ENCODE measurements at regions not wholly inside any gene's neighbourhood (a gene's known extent, or its start where the extent isn't known, plus 50 kb on each side); places are given as distances from the start of the nearest gene placed in this dataset.
"Not testable (repeated sequence)": the region's sequence is repeated elsewhere in the genome, so short reads cannot be mapped to it uniquely, and the experiment has no call there.

DNA sequence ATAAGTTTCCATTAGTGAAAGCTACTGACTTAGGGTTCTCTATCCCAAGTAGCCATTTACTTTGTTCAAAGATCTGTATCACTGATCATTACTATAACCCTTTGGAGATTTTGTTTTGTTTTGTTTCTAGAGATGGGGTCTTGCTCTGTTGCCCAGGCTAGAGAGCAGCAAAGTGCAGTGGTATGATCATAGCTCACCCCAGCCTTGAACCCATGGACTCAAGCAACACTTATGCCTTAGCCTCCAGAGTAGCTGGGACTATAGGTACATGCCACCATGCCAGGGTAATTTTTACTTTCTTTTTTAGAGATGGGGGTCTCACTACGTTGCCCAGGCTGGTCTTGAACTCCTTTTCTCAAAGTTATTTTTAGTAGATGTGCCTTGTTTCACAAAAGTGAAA lies 154.7 kb downstream of the KCNJ2 start:
- no peak for DNase-seq

DNA sequence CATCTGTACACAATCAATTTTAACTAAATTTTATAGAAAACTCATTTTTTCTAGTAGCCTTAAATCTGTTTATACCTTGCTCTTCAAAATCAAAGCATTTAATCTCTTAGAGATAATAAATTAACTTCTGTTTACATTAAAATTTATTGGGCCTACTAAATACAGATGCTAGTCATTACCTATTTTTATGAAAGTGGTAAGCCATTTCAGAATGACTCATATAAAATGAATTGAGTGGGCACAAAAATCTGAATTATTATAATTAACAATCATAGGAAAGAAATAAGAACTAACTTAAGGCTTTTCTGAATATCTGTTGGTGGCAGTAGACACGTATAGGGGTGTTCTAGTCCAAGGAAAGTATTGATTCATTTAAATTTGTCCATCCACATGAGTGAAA lies 157.9 kb downstream of the KCNJ2 start:
- DNase-seq: no peak

DNA sequence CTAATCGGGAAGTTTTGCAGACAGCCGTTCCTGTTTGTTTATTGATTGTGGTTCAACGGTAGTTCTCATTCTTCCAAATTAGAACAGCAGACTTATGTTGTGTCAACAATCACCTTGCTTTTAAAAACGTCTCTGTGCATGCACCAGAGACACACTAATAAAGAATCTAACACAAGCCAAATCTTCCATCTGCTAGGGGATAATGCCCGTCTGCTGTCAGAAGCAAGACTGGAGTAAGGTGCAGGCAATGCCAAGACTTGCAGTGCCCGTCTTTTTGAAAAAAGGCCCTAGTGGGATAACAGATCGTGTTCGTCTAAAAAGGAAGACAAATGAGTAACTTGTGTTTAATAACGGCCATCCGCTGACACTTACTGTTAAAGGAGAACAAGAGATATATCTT lies 158.4 kb downstream of the KCNJ2 start:
- DNase-seq: no peak

DNA sequence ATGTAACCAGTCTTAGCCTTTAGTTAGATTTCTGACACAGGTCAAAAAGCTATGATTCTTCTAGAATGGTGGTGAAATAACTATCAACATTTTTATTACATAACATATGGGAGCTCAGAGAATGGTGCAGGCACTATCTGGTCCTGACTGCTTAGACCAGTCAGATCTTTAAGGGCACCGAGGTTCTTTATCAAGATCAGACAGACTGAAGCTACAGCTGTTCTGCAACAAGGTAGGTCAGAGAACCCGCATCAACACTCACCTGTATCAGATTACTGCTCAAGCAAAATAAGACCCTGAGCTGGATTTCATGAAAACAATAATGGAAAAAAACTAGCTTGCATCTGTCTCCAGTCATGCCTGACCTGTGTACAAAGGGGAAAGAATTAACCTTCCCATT lies 160.4 kb downstream of the KCNJ2 start:
- no peak for DNase-seq

DNA sequence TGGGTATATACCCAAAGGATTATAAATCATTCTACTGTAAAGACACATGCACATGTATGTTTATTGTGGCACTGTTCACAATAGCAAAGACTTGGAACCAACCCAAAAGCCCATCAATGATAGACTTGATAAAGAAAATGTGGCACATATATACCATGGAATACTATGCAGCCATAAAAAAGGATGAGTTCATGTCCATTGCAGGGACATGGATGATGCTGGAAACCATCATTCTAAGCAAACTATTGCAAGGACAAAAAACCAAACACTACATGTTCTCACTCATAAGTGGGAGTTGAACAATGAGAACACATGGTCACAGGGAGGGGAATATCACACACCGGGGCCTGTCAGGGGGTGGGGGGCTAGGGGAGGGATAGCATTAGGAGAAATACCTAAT lies 161.7 kb downstream of the KCNJ2 start:
- DNase-seq: not testable (repeated sequence)

DNA sequence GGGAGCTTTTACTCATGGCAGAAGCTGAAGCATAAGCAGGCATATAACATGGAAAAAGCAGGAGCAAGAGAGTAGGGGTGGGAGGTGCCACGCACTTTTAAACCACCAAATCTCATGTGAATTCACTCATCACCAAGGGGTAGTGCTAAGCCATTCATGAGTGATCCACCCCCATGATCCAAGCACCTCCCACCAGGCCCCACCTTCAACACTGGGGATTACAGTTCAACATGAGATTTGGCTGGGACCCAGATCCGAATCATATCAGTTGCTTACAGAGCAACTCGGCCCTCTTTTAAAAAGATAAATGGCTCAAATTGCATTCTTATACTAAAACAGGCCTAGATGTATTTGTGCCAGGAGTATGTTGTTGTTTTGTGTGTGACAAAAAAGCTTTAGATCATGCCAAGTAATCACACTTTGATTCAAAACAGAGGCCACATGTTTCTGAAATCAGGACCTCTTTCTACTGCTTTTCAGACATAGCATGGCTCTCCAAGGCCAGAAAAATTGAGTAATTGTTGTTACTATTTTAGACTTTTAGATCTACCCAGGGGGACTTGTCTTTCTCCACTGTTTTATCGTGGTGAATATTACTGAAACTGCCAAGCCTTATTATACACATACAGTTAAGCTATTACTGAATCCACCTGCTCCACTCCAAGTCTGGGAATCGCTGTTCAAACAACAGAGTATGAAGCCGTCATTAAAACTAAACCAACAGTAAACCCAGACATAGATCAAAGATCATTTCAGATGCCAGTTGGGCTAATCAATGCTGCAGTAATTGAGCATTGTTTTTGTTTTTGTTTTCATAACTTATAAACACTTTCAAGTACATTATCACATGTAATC lies 163.3 kb downstream of the KCNJ2 start:
- DNase-seq: no peak

DNA sequence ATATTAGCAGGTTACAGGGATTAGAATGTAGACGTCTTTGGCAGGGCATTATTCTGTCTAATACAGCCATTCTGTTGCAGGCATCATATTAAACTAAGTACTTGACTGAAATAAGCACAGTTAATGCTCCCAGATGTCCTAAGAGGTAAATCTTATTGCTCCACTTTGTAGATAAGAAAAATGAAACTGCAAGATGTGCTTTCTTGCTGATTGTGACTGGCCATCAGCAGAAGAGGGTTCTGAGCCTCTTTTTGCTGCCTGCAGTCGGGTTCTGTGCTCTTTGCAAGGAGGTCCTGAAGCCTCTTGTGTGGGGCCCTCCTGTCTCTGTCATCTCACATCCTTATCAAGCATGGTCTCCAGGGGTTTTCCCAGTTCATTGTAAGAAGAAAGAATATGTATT lies 167.1 kb downstream of the KCNJ2 start:
- no peak for DNase-seq

DNA sequence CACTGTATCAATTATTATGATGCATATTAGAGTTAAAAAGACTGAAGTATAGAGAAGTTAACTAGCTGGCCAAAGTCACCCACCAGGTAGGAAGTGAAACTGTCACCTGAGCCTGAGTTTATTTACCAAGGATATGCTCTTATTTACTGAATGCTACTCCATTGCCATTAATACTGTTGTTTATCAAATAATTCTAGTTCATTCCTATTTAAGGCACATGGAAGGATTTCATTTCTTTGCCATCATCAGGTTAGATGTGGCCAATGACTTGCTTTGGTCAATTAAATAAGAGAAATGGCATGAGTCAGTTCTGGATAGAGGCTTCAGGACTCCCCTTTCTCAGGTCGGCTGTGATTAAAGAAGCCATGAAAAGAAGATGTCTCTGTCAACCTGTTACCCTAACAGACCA lies 169.6 kb downstream of the KCNJ2 start:
- DNase-seq: no peak

DNA sequence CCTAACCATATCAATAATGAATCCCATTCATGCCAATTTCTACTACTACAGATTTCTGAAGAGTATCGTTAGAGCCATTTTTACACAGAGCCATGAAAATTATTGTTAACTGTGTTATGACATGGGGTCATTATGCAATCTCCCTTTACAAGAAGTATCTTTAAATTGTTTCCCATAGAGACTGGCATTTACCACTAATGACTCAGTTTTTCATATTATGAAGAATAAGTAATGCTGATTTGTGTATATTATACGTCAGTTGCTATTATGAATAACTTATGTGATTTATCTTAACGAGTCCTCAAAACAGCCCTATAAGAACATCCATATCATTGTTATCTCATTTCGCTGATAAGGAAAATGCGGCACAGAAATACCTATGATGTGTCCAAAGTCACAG lies 173.8 kb downstream of the KCNJ2 start:
- peak; percentile 66 for DNase-seq

DNA sequence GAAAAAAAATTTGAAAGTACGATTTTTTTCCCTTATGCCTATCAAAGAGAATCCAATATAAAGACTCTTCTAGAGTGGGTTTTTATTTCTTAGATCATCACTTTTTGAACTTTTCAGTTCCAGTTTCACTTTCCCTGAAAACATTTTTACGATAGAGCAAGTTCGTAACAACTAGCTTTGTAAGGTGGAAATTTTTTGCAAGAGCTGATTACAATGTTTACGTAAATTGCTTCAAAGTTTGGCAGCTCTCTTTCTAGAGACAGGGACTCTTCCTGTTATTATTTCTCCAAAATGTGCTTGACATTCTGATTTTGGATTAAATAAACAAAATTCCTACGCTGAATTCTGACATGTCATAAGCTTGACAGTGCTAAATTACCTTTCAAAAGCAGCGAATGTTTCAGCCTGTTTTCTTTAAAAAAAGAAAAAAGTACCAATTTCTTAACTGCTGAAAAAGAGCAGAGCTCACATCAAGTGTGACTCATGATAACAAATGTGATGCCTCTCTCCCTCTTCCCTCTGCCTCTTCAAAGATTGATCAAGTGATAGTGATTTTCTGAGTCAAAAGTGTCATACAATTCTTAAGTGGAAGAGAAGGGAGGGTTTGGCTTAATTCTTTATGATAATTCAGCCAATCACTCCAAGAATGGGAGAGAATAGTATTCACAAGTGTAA lies 175.2 kb downstream of the KCNJ2 start:
- peak; percentile 87 for DNase-seq

DNA sequence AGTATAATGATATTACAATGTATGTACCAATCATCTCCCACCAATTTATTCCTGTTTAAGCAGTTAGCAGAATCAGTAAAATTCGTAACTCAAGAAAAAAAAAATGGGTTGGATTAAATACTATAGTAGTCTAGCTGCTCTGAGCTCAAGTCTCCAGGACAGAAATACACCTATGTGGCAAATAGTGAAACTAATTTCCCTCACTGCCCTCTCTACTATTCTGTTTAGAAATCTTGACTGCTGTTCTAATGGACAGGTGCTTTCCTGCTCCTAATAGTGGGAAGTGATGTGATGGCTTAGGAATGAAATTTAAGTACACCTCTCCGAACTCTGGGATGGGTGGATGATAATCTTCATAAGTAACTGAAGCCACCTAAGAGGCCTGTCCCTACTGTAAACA lies 175.7 kb downstream of the KCNJ2 start:
- no peak for DNase-seq

DNA sequence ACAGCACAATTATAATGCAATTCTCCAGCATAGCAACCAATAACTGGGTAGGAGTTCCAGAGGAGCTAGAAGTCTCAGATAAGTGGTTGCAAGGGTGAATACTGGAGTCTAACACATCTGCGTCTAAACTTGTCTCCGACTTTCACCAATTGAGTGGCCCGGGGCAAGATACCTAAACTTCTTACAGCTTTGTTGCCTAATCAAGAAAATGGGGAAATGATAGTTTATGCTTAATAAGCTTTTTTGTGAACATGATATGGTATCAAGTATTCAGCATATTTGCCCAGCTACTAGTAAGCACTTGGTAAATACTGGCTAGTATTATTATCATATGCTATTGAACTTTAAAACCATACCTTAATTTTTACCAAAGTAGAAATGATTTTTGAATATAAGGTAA lies 183.5 kb downstream of the KCNJ2 start:
- DNase-seq: peak; percentile 48

DNA sequence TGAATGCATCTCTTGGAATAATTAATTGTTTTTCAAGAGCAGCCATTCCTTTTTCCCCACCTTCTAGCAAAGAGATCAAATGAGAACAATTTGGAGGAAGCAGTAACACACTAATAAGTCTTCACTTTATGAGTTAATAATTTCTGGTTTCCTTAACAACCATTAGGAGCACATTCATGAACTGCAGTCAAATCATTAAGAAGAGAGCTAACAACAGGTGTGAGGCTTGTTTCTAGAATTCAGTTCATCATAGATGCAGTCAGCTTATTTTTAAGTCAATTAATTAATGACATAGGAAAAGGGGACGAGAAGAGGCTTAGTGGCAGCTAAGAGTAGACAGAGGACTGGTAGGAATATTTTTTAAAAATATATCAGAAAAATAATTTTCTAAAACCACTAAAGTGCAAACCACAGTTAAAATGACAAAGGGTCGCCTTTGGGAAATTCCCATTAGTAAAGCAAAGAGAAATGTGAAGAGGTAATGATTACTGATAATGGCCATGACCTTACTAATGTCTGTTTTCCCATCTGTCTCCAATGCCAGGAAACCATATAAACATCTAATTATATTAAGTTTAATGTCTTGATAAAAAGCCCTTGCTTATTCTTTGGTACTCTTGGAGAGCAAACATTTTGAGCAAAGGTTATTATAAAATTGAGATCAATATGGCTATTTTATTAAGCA lies 184.2 kb downstream of the KCNJ2 start:
- DNase-seq: no peak

DNA sequence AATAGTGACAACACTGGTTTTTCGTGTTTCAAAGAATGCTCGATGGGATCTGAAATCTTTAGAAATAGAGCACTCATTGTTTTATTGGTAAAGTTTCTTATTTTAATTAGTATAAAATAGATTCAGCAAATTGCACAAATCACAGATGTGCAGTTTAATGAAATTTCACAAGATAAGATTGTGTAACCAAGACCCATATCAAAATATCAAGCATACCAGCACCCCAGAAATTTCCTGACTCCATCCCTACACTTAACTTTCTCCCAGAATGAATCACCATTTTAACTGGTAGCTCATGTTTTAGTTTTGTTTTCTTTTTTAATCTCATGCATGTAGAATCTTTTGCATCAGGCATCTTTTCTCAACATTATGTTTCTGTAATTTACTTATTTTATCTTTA lies 185.9 kb downstream of the KCNJ2 start:
- peak; percentile 30 for DNase-seq

DNA sequence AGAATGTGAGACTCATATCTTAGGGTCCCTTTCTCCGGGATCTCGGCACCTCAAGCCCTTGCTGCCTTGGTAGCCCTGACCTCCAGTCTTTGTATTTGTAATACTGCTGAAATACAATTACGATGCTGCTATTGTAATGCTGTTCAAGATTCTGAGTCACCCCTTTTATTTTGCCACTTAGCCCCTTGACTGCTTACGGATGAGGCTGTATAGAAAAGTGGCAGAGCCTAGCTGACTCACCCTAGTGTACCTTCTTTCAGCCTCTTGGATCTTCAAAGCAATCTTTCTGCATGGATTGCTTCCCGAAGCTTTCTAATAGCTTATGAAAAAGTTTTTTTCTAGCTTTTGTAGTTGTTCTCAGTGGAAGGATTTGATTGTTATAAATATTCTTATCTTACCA lies 187.9 kb downstream of the KCNJ2 start:
- no peak for DNase-seq

DNA sequence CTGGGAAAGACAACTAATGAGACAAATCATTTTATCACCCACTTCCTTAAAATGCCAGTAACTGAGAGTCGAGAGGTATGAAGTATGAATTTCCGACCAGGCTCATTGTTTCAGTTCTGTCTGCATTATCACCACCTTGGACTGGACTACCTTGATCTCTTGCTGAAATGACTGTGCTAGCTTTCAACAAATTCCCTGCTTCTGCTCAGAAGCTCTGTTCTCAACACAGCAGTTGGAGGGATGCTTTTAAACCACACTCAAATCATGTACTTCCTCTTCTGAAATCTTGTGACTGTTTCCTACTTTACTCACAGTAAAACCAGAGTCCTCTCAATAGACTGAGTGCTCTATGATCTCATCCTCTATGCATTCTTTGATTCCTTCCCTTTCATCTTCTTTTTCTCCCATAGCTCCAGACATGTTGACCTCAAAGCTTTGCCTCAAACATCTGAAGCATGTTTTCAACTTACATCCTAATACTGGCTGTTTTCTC lies 195.8 kb downstream of the KCNJ2 start:
- peak; percentile 83 for DNase-seq

DNA sequence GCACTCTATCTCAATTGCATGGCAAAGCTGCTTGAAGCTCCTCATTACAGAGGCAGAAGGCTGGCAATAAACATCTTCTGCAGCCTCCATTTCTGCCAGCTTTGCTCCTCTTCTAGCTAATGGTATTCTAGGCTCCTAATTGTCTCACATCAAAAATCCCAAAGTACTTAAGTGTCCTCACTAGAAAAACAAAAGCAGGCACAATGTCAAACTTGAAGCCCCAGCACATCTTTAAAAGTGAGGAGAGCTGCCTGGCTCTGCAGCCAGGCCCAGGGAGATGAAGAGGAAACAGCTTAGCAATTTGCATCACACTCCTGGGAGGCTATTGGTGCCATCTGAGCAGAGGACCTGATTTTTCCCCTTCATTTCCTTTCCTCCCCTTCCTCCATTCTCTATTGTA lies 197.1 kb downstream of the KCNJ2 start:
- DNase-seq: no peak

DNA sequence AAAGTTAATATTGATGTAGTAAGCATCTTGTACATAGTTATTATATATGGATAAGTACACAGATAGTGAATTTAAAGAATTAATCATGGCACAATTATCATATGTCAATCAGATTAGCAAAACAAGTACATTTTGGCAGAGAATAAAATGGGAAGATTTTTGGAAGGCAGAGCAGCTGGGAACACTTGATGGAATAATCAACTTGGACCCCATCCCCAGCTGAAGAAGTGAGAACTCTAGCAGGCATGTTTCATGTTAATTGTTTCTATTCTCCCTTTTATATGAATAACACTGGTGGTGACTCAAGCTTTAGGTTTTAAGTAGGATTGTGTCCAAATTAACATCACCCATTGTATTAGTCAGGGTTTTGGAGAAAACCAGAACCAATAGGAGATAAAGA lies 198.7 kb downstream of the KCNJ2 start:
- no peak for DNase-seq

DNA sequence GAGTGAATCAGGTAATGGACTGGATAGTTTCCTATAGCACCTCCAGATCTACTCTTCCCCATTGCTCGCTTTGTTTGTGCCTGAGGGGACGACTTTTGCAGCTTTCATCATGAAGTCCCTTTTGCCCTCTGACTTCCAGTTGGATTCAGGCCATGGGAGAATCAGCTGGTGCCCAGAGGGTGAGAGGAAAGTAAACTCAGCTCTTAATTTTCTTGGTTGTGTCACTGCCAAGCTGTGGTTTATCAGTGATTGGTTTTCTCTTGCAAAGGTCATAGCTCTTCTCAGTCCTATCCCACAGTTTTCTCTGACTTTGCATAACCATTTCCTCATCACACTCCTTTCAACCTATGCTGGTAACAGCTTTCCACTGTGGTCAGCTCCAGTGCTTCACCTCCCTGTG lies 200.1 kb downstream of the KCNJ2 start:
- DNase-seq: peak; percentile 27

DNA sequence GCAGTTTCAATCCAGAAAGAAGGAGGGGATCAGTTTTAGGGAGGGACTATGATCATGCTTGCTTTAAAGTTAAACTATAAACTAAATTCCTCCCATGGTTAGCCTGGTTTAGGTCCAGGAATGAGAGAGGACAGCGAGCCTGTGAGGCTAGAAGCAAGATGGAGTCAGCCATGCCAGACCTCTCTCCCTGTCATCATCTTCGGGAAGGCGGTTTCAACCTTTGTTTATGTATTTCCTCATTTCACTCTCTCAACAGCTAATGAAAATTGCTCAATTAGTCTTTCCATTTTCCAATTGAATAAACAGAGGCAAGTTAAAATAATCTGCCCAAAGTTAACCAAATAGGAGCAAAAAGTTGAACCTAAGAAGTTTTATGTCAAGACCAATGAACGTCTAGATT lies 201.5 kb downstream of the KCNJ2 start:
- peak; percentile 59 for DNase-seq

DNA sequence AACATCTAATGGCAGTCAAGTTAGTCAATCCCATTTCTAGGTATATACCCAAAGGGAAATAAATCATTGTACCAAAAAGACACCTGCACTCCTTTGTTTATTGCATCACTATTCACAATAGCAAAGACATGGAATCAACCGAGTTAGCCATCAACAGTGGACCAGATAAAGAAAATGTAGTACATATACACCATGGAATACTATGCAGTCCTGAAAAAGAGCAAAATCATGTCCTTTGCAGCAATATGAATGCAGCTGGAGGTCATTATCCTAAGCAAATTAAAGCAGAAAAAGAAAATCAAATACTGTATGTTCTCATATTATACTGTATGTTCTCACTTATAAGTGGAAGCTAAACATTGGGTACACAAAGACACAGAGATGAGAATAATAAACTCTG lies 204.0 kb downstream of the KCNJ2 start:
- DNase-seq: no peak

DNA sequence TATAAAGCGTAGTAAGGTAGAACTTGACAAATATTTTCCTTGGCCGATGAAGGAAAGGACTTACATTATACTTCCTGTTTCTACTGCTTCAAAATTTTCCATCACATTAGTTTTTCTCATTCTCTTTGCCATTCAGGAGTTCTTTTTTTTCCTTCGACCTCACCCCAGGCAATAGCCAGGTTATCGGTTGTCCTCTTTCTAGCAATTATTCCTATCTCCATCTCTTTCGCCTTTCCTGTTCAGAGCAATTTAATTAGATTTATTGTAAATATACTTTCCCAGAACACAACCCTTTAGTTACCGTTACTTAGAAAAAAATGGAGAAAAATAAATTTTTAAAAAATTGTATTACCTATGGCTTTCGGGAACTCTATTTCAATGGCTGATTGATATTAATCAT lies 205.2 kb downstream of the KCNJ2 start:
- DNase-seq: no peak

DNA sequence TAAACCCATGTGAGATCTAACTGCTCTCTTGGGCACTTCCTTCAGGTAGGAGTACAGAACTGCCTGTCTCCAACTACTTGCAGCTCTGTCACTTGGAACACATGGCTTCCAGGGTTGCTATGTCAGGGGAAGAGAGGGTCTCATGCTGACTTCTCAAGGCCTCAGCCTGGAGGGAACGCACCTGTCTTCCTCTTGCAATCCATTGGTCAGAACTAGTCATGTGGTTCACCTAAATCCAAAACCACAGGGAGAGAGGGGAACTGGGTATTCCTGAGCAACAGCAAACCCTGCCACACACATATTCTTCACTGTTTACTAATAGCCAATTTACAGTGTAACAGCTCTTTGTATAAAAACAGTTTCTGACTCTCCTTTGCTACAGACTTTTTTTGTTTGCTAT lies 206.1 kb downstream of the KCNJ2 start:
- DNase-seq: no peak
